ENCODE measurements at regions not wholly inside any gene's neighbourhood (a gene's known extent, or its start where the extent isn't known, plus 50 kb on each side); places are given as distances from the start of the nearest gene placed in this dataset.
"Not testable (repeated sequence)": the region's sequence is repeated elsewhere in the genome, so short reads cannot be mapped to it uniquely, and the experiment has no call there.

- no peak for DNase-seq (ENCODE audit: low read depth, low spot score)
Measured at GRCh38 chr1:165147799-165148198, 208.7 kb downstream of the LMX1A start.

DNA sequence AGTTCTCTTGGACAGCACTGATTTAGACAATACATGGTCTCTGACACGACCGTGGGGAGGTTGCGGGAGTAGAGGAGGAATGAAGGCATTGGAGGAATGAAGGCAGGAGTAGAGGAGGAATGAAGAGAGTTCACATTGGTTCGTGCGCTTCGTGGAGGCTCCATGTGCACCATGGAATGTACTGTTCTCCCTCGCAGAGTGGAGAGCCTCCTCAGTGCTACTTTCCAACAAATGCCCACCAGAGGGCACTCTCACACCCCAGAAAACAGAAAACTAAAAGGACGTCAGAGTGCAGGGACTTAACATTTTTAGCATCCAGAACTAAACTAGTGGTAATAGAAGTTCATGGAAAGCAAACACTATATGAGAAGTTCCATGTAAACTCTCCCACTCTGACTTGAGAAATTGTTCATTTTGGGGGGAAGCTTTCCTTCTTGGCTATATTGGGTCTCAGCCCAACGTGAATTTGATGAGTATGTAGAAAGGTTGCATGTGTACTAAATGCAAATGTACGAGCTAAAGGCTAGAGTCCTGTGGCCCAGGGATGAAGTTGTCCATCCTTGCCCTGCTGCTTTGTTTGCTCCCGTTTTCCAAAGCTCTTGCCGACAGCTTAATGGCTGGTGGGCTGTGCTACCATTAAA lies 211.6 kb downstream of the LMX1A start:
- DNase-seq (ENCODE audit: low read depth, low spot score): peak; percentile 74

- DNase-seq (ENCODE audit: low read depth, low spot score): no peak
Measured at GRCh38 chr1:165143437-165144065, 213.0 kb downstream of the LMX1A start.

DNA sequence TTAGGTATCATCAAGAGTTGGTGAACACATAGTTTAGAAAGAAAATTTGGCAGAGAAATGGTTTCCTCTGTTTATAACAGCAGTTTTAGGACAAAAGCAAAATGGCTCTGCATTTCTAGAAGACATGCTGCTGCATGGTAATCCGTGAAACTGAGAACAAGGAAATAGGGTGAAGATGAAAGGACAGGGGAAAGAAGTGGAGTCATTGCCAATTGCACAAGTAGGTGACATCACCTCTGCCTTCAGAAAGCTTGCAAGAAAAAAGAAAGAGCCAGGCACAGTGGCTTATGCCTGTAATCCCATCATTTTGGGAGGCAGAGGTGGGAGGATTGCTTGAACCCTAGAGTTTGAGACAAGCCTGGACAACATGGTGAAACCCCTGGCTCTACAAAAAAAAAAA lies 217.6 kb downstream of the LMX1A start:
- DNase-seq (ENCODE audit: low read depth, low spot score): no peak

GRCh38 chr1:165137551-165138316 lies 218.8 kb downstream of the LMX1A start:
- DNase-seq (ENCODE audit: low read depth, low spot score): no peak

GRCh38 chr1:165134431-165134830 lies 222.1 kb downstream of the LMX1A start:
- DNase-seq (ENCODE audit: low read depth, low spot score): no peak

DNA sequence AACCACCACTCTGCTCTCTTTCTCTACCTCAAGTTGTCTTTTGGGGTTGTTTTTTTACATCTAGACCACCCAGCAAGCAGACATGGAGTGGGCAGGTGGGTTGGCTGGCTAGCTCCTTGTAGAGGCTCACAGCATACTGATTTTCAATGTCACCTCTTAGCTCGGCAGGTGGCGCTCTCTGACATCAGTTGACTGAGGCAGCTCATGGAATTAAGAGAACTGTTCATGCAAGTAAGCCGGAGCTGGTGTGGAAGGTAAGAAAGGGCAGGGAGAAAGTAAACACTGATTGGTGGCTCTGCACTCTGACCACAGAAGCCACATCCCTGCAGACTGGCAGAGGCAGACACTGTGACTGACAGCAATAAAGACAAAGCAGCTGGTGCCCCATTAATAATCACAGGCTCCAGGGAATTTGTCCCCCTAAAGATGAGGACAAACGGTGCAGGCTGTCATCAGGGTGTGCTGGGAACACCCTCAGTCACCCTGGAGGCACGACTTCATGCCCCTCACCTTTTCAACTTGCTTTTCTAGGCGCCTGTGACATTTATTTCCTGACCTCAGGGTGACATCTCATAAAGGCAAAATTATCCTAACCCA lies 226.8 kb downstream of the LMX1A start:
- peak; percentile 46 for DNase-seq (ENCODE audit: low read depth, low spot score)

GRCh38 chr1:165124772-165125171 lies 231.7 kb downstream of the LMX1A start:
- no peak for DNase-seq (ENCODE audit: low read depth, low spot score)

DNA sequence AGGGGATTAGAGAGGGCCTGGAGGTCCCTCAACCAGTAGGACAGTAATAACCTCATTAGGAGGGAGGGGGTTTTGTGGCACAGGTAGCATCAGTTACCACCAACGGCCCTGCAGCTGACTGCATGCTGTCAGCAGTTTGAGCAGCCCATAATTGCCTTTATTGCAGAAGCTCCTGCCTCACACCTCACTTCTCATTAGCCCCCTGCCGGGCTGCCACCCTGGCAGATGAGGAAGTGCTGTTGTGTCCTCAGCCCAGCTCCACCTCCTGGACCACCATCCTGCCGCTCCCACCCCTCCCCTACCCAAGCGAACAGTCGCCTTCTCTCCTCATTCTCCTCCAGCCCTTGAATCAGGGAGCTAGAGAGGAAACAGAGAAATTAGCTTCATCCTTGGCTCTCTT lies 237.4 kb downstream of the LMX1A start:
- no peak for DNase-seq (ENCODE audit: low read depth, low spot score)

DNA sequence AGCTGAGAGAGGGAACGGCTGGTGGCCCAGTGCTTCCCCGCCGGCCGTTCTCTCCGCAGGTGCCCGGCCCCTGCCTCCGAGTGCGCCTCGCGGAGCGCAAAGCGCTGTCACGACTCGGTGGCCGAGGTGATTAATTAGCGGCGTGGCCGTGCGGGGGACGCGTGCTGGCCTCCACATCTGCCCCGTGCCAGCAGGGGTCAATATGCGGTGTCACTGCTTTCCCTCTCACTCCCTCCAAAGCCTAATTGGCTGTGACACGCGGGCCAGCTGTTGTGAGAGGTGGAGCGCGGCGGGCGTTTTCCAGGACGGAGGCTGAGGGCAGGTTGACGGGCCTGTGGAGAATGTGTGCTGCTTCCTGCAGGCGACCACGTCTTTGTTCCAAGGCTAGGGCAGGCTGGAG lies 239.0 kb downstream of the LMX1A start:
- peak; percentile 4 for DNase-seq (ENCODE audit: low read depth, low spot score)

DNA sequence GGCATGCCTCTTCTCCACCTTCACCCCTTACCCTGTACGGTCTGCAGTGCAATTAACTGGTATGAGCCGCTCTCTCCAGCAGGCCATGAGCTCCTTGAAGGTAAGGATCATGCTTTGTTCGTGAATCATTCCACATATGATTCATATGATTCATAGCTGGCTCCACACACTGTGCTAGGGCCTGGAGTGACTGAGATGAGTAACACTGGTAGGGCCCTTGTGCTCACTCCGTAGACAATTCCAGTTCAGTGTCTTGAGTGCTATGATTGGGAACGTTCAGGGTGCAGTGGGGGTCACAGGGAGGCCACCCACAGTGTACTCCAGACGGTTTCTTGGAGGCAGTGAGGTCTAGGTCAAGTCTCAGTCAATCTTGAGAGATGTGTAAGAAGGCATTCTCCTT lies 239.8 kb downstream of the LMX1A start:
- DNase-seq (ENCODE audit: low read depth, low spot score): peak; percentile 55

DNA sequence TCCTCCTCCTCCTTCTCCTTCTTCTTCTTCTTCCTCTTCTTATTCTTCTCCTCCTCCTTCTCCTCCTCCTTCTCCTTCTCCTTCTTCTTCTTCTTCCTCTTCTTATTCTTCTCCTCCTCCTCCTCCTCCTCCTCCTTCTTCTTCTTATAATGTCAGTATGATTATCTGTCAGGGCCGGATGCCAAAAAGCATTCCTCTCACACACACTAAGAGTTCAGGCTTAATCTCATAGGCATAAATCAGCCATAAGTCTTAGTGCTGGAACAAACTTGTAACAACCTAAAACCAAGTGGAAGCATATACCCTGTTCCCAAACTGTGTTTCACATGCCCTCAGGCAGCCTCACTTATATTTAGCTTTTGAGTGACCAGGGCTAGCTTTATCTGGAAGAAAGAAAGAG lies 240.3 kb downstream of the LMX1A start:
- DNase-seq (ENCODE audit: low read depth, low spot score): no peak

GRCh38 chr1:165114889-165115285 lies 241.6 kb downstream of the LMX1A start:
- DNase-seq (ENCODE audit: low read depth, low spot score): peak; percentile 3

- DNase-seq (ENCODE audit: low read depth, low spot score): peak; percentile 58
Measured at GRCh38 chr1:165114022-165114888, 242.3 kb downstream of the LMX1A start.

DNA sequence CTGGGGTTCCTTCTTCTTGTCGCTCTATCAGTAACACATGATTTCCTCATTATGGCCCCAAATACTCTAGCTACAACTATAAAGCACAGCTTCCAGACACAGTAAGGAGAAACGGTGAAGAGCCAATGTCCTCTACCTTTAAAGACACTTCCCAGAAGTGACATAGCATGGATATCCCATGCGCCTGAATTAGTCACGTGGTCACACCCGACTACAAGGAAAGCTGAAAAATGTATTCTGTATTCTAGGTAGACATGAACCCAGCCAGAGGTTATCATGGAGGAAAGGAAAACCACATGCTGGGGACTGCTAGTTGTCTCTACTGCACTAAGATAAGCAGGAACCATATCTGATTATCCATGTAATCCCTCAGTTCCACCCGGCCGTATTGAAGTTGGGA lies 244.3 kb downstream of the LMX1A start:
- no peak for DNase-seq (ENCODE audit: low read depth, low spot score)

DNA sequence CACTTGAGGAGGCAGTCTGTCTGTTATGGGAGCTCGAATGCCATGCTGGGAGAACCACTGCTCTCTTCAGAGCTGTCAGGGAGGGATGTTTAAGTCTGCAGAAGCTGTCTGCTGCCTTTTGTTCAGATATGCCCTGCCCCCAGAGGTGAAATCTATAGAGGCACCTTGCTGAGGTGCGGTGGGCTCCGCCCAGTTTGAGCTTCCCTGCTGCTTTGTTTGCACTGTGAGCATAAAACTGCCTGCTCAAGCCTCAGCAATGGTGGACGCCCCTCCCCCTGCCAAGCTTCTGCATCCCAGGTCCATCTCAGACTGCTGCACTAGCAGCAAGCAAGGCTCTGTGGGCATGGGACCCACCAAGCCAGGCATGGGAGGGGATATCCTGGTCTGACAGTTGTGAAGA lies 247.5 kb downstream of the LMX1A start:
- no peak for DNase-seq (ENCODE audit: low read depth, low spot score)

DNA sequence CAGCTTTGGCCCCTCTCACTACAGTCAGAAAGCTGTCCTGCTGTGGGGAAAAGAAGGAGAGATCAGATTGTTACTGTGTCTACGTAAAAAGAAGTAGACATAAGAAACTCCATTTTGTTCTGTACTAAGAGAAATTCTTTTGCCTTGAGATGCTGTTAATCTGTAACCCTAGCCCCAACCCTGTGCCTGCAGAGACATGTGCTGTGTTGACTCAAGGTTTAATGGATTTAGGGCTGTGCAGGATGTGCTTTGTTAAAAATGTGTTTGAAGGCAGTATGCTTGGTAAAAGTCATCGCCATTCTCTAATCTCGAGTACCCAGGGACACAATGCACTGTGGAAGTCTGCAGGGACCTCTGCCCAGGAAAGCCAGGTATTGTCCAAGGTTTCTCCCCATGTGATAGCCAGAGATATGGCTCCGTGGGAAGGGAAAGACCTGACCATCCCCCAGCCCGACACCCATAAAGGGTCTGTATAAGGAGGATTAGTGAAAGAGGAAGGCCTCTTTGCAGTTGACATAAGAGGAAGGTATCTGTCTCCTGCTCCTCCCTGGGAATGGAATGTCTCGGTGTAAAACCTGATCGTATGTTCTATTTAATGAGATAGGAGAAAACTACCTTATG lies 263.9 kb downstream of the LMX1A start:
- not testable (repeated sequence) for DNase-seq (ENCODE audit: low read depth, low spot score)

GRCh38 chr1:165080253-165080896 lies 276.1 kb downstream of the LMX1A start:
- no peak for DNase-seq (ENCODE audit: low read depth, low spot score)

GRCh38 chr1:165078391-165078790 lies 278.1 kb downstream of the LMX1A start:
- no peak for DNase-seq (ENCODE audit: low read depth, low spot score)

- peak; percentile 58 for DNase-seq (ENCODE audit: low read depth, low spot score)
Measured at GRCh38 chr1:165075725-165076370, 280.7 kb downstream of the LMX1A start.
